Right ventricle myocardium superior (tissue), 1 donor: ENCODE measurements at regions not wholly inside any gene's neighbourhood (a gene's known extent, or its start where the extent isn't known, plus 50 kb on each side); places are given as distances from the start of the nearest gene placed in this dataset.
A peak's percentile ranks its signal among the peaks of the same experiment; 100 is the strongest.
"Not testable (repeated sequence)": the region's sequence is repeated elsewhere in the genome, so short reads cannot be mapped to it uniquely, and the experiment has no call there.

Source experiments
- ATAC-seq: fragments of 200-7000 bp; cut with Tn5 transposase; one replicate; pipeline ENCODE4 v1.9.1; 2020; ENCODE audit warnings: mild to moderate bottlenecking; ENCODE audit not compliant: poor library complexity
- DNase-seq: peaks from one replicate; pipeline ENCODE4 v3.0.0-alpha.2; 2020
- intact Hi-C: fragments of 100-400 bp; cut with DNase I; formaldehyde crosslinking; loops from one replicate; pipeline ENCODE4 v1.11.2; 2022
- donor health status: DM: no; HTN: yes; CAD: no; lungs with severe emphysema.

DNA sequence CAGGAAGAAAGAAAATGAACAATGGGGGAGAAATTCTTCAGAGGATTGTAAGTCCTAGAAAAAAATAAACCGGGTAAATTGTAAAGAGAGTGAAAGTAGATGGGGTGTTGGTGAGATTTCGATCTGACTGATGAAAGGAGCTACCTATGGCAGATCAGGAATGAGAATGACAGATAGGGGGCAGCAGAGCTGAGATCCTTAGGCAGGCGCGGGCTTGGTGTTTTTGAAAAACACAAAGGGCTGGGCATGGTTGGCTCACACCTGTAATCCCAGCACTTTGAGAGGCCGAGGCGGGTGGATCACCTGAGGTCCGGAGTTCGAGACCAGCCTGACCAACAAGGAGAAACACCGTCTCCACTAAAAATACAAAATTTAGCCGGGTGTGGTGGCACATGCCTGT is 1468.6 kb upstream of the SLC10A2 start:
- ATAC-seq: no peak
- intact Hi-C loops: no loop called here
- DNase-seq: no peak

DNA sequence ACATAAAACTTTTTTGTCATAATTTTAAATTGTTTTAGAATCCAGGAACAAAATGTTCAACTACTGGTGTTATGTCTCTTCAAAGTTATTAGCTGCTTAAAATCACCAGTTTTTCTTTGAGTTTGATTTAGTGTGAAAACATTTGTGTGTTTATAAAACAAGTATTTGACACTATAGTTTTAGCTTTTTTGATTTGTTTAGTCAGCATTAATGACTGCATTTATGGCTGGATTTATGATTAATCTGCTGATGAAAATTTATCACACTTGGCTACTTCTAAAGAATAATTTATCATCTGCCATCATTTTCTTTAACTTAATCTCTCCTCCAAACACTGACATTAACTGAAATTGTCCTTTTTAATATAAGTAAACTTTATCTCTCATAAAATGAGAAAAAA is 1465.9 kb upstream of the SLC10A2 start:
- no peak for DNase-seq
- no peak for ATAC-seq
- intact Hi-C loops: no loop called here

- DNase-seq: no peak
Measured at GRCh38 chr13:104530741-104531140, 1464.5 kb upstream of the SLC10A2 start.

GRCh38 chr13:104526561-104526960 is 1460.3 kb upstream of the SLC10A2 start:
- ATAC-seq (no peak), DNase-seq (no peak)
- intact Hi-C loops: no loop called here

More at GRCh38 chr13:104530741-104531140, 1464.5 kb upstream of the SLC10A2 start:
- intact Hi-C loops: no loop called here
- no peak for ATAC-seq

GRCh38 chr13:104525467-104525866 is 1459.2 kb upstream of the SLC10A2 start:
- ATAC-seq: no peak
- intact Hi-C loops: no loop called here

DNA sequence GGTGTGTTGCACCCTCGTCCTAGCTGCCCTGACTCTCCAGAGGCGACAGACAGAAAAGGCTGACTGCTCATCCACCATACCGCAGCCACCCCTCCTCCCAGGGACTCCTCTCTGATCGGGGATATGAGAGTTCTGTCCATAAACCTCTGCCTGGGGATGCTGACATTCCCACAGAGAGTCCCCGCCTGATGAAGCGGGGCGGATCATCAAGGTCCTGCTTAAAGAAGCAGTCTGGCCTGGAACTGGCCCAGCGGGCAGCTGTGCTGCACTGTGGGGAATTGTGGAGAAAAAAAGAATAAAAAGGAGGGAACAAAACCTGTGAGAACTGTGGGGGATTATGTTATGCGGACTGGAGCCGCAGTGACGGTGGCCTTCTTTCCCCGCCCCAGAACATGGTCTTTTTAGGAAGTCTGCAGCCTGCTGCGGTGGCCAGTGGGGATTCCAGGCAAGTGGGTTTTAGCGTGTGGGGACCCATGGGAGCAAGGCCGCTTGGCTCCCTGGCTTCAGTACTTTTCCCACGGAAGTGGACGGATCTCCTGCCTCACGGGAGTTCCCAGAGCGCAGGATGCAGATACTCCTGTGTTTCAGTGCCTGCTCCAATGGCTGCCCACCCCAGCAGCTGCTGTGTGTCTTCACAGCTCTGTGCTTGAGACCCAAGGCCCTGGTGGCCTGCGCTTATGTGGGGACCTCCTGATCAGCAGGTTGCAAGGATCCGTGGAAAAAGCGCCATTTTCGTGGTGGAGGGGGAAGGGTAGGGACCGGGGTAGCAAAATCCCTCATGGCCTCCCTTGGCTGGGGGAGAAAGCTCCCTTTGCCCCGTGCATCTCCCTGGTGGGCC is 1456.2 kb upstream of the SLC10A2 start:
- intact Hi-C loops: no loop called here
- ATAC-seq: peak; percentile 10

More at GRCh38 chr13:104525467-104525866, 1459.2 kb upstream of the SLC10A2 start:
- DNase-seq: no peak

DNA sequence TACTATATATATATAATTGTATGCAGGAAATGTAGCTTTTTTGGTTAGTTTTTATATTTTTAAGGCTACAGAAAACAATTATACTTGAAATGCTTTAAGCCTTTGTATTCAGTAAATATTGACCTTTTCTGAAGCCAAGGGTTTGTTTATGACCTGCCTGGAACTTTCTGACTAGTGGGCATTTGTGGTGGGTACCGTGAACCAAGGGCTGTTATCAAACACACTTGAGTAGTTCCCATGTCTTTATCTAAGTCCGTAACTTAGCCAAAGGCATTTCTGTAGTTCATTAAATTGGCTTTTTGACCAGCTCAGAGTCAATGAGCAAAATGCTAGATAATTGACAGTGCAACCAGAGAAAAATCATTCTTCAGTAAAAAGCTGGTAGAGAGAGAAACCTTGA is 1444.2 kb upstream of the SLC10A2 start:
- DNase-seq (no peak), ATAC-seq (no peak)
- intact Hi-C loops: no loop called here

More for the DNA sequence above, 1456.2 kb upstream of the SLC10A2 start:
- peak; percentile 41 for DNase-seq

GRCh38 chr13:104493502-104493901 is 1427.3 kb upstream of the SLC10A2 start:
- ATAC-seq, DNase-seq, intact Hi-C loops: not testable (repeated sequence)

- DNase-seq (no peak), ATAC-seq (no peak)
- intact Hi-C loops: no loop called here
Measured at GRCh38 chr13:104491916-104492315, 1425.7 kb upstream of the SLC10A2 start.

GRCh38 chr13:104487006-104487405 is 1420.8 kb upstream of the SLC10A2 start:
- DNase-seq (no peak), ATAC-seq (no peak)
- intact Hi-C loops: no loop called here

GRCh38 chr13:104485571-104485970 is 1419.4 kb upstream of the SLC10A2 start:
- ATAC-seq (no peak), DNase-seq (no peak)
- intact Hi-C loops: no loop called here

DNA sequence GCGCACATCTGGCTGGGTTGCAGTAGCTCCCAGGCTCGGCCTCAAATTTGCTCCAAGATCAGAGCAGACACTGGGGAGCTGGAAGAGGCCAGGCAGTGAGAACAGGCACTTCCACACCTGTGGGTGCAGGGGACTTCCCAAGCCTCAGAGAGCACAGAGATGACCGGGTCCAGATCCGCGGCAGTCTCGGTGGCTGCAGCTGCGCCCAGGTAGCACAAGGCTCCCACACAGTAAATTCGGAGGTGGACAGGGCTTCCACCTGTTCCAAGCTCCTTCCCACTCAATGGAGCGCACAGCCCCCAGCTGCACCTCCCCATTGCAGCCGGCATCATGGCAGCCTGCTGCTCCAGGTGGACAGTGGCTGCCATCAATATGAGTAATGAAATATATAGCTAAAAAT is 1417.4 kb upstream of the SLC10A2 start:
- DNase-seq (no peak), ATAC-seq (no peak)
- intact Hi-C loops: no loop called here

DNA sequence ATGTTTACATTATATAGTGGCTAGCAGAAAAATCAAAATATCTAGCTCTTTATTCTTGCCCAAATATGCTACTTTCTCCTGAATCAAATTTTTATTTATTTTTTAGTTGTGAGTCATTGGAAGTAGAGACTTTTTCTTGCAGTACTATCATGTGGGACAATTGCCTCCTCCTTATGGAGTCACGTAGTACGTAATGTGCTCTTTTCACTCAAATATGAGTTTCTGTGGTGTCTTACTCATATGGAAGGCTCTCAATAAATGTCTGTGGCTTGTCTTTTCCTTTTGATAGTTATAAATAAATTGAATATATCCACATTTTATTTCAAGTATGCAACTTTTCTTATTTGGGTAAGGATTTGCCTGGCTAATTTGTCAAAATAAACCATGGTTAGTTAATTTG is 1411.0 kb upstream of the SLC10A2 start:
- intact Hi-C loops: no loop called here
- no peak for DNase-seq
- no peak for ATAC-seq

GRCh38 chr13:104473936-104474335 is 1407.7 kb upstream of the SLC10A2 start:
- intact Hi-C loops: no loop called here
- ATAC-seq: no peak
- no peak for DNase-seq

- ATAC-seq (no peak), DNase-seq (no peak)
- intact Hi-C loops: no loop called here
Measured at GRCh38 chr13:104466016-104466415, 1399.8 kb upstream of the SLC10A2 start.

DNA sequence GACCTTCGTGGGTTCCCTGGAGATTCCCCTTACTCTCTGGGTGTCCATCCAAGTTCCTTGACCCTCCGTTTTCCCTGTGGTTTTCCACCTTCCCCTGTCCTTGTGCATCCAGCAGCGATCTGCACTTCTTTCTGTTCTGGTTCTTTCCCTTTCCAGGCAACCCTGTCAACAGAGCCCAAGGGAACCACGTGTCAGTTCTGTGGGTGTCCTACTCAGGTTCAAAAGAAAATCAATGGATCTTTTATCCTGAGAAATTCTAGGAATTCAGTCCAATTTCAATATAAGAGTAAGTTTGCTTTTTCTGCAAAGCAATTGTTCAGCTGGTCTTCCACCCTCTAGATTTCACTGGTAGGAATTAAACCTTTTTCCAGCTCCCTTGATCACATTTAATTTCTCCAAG is 1394.8 kb upstream of the SLC10A2 start:
- ATAC-seq: no peak
- intact Hi-C loops: no loop called here

GRCh38 chr13:104460554-104460953 is 1394.3 kb upstream of the SLC10A2 start:
- no peak for DNase-seq
- ATAC-seq: no peak
- intact Hi-C loops: no loop called here

More for the DNA sequence above, 1394.8 kb upstream of the SLC10A2 start:
- DNase-seq: no peak

DNA sequence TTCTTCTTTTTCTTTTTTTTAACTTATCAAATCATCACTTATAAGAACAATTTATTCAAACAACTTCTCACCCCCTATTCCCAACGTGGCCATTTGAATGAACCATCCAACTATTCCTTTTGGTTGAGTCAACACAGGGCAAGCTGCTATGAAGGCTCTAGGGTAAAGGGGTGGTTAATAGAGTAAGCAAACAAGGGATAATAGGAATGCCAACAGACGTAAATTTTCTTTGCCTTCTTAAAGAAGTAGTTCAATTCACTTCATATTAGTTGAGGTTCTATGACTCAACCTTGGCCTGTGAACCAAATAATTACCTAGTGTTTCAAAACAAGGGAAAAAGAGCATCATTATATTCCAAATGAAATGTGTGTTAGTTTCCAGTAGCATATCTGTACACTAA is 1383.8 kb upstream of the SLC10A2 start:
- no peak for ATAC-seq
- intact Hi-C loops: no loop called here
- no peak for DNase-seq

DNA sequence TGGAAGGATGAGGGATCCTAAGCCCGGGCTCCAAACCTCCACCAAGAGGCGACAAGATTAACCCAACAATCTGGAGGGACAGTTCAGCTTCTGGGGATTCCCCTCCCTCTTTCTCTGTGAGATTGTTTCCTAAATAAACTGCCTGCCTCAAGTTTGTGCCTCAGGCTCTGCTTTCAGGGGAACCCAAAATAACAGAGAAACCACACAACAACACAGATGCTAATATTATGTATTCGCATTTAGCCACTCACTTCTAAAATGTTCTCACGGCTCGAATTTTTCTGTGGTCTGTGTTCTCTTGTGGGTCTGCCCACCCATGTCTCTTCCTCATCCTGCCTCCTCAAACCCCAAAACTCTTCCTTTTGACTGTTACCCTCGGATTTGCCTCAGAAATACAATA is 1381.1 kb upstream of the SLC10A2 start:
- intact Hi-C loops: no loop called here
- DNase-seq (no peak), ATAC-seq (no peak)

- intact Hi-C loops: no loop called here
- no peak for DNase-seq
- no peak for ATAC-seq
Measured at GRCh38 chr13:104442536-104442935, 1376.3 kb upstream of the SLC10A2 start.

- ATAC-seq (no peak), DNase-seq (no peak)
- intact Hi-C loops: no loop called here
Measured at GRCh38 chr13:104436555-104436954, 1370.3 kb upstream of the SLC10A2 start.
